PFSK-1 (cell line): ENCODE measurements at regions not wholly inside any gene's neighbourhood (a gene's known extent, or its start where the extent isn't known, plus 50 kb on each side); places are given as distances from the start of the nearest gene placed in this dataset.

Experiments
- FOXP2 ChIP-seq: optimal IDR thresholded peaks from 2 replicates; pipeline ENCODE3; 2011; ENCODE audit warnings: borderline replicate concordance, control low read depth, inconsistent platforms; ENCODE audit not compliant: insufficient read depth; ENCODE audit errors: extremely low read length, extremely low read depth
- POLR2AphosphoS5 ChIP-seq: IDR thresholded peaks from 2 replicates; pipeline ENCODE4 v1.6.1; 2012; ENCODE audit warnings: low read depth, mild to moderate bottlenecking, control low read depth, low read length, moderate library complexity
- SIN3A ChIP-seq: IDR thresholded peaks from 2 replicates; pipeline ENCODE4 v1.6.1; 2012; ENCODE audit warnings: mild to moderate bottlenecking, low read length, moderate library complexity, borderline replicate concordance; ENCODE audit not compliant: insufficient read depth
- TAF1 ChIP-seq: IDR thresholded peaks from 2 replicates; pipeline ENCODE4 v1.6.1; 2012; ENCODE audit warnings: low read length, control low read depth, borderline replicate concordance; ENCODE audit not compliant: insufficient read depth
- TF ChIP-seq, protein P1 (sequence below), 2 experiments: IDR thresholded peaks; 2 replicates each; pipeline versions ENCODE4 v1.6.1 to v1.8.0; 2011 to 2012; ENCODE audit warnings: low read depth in 2 of 2, low read length in 2 of 2, control low read depth in 1 of 2, inconsistent platforms in 1 of 2, mild to moderate bottlenecking in 1 of 2, moderate library complexity in 1 of 2; ENCODE audit not compliant: insufficient read depth in 1 of 2

GRCh38 chr1:95532335-95532734 lies 298.3 kb downstream of the RWDD3 start:
- TF ChIP-seq, protein P1, sequence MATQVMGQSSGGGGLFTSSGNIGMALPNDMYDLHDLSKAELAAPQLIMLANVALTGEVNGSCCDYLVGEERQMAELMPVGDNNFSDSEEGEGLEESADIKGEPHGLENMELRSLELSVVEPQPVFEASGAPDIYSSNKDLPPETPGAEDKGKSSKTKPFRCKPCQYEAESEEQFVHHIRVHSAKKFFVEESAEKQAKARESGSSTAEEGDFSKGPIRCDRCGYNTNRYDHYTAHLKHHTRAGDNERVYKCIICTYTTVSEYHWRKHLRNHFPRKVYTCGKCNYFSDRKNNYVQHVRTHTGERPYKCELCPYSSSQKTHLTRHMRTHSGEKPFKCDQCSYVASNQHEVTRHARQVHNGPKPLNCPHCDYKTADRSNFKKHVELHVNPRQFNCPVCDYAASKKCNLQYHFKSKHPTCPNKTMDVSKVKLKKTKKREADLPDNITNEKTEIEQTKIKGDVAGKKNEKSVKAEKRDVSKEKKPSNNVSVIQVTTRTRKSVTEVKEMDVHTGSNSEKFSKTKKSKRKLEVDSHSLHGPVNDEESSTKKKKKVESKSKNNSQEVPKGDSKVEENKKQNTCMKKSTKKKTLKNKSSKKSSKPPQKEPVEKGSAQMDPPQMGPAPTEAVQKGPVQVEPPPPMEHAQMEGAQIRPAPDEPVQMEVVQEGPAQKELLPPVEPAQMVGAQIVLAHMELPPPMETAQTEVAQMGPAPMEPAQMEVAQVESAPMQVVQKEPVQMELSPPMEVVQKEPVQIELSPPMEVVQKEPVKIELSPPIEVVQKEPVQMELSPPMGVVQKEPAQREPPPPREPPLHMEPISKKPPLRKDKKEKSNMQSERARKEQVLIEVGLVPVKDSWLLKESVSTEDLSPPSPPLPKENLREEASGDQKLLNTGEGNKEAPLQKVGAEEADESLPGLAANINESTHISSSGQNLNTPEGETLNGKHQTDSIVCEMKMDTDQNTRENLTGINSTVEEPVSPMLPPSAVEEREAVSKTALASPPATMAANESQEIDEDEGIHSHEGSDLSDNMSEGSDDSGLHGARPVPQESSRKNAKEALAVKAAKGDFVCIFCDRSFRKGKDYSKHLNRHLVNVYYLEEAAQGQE (IDR thresholded peaks at IDR 0.05; ENCODE audit: insufficient read depth in 1 of 2, low read depth in 2 of 2, low read length in 2 of 2): no peak
- TF ChIP-seq TAF1 (no peak), POLR2AphosphoS5 (no peak), FOXP2 (no peak), SIN3A (no peak)

DNA sequence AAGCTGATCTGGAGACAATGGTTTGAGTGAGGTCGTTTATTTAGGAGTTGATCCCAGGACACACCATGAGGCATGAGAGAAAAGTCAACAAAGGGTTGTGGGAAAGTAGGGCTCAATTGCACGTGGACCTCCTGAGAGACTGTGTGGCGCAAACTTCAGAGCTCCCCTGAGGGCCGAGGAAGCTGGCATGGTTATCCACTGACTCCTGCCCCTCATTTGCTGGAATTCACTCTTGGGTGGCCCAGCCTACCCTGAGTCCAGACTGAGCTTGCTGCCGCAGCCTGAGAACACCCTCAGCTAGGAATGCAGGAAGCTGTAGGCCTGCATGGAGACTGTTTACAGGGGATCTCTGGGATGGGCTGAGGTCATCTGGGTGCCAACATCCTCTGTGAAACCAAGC lies 301.0 kb downstream of the RWDD3 start:
- TF ChIP-seq, protein P1 (IDR thresholded peaks at IDR 0.05; ENCODE audit: insufficient read depth in 1 of 2, low read depth in 2 of 2, low read length in 2 of 2): no peak
- TF ChIP-seq POLR2AphosphoS5 (no peak), SIN3A (no peak), FOXP2 (no peak), TAF1 (no peak)

- TF ChIP-seq FOXP2 (no peak), TAF1 (no peak), SIN3A (no peak), POLR2AphosphoS5 (no peak)
- TF ChIP-seq, protein P1 (IDR thresholded peaks at IDR 0.05; ENCODE audit: insufficient read depth in 1 of 2, low read depth in 2 of 2, low read length in 2 of 2): no peak
Measured at GRCh38 chr1:95535614-95536013, 301.6 kb downstream of the RWDD3 start.

- TF ChIP-seq FOXP2: no peak
- TF ChIP-seq POLR2AphosphoS5: no peak
- TF ChIP-seq, protein P1 (IDR thresholded peaks at IDR 0.05; ENCODE audit: insufficient read depth in 1 of 2, low read depth in 2 of 2, low read length in 2 of 2): no peak
- TF ChIP-seq SIN3A: no peak
- no peak for TF ChIP-seq TAF1
Measured at GRCh38 chr1:95536501-95536900, 302.5 kb downstream of the RWDD3 start.

DNA sequence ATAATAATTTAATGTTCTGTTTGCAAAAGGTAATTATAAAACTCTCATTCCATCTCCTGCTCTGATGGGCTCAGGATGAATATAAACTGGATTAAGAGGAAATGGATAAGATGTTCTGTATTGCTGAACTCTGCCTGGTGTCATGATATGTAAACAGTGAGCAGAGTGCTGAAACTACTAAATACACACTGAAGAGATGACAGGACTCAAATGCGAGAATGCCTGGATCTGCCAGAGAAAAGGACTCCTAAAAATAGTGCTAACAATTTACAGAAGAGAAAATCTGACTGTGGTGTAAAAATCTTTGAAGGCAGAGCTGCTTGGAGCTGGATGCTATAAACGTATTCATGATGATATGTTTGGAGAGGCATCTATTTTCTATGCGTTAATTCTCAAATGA lies 303.2 kb downstream of the RWDD3 start:
- no peak for TF ChIP-seq FOXP2

DNA sequence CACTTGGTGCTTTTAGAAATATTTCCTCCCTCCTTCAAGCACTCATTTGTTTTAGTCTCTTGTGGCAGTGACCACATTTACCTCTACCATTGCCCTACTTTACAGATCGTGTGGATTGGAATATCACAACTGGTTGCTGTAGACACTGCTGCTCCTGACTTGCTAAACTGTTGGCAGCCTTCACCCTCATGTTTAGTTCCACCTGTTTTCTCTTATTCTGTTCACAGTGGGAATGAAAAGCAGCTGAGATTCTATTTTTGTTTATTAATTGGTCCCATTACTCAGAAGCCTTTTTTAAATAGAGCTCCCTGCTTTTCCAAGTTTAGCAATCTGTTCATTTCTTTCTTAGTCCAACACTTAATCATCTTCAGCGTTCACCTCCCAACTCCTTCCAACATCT lies 308.9 kb downstream of the RWDD3 start:
- no peak for TF ChIP-seq TAF1
- TF ChIP-seq, protein P1 (IDR thresholded peaks at IDR 0.05; ENCODE audit: insufficient read depth in 1 of 2, low read depth in 2 of 2, low read length in 2 of 2): no peak
- TF ChIP-seq SIN3A: no peak
